ENCODE measurements at regions not wholly inside any gene's neighbourhood (a gene's known extent, or its start where the extent isn't known, plus 50 kb on each side); places are given as distances from the start of the nearest gene placed in this dataset.

GRCh38 chr5:66517351-66517750 lies 78.8 kb upstream of the MAST4 start:
- H3K23ac ChIP-seq (ENCODE audit: insufficient read length, low read depth, low read length): no peak overlapping the region
- no CpG with 5 or more reads among the region's 2 CpGs for WGBS (ENCODE audit: extremely low coverage, insufficient read length, low lambda C conversion rate)

More at GRCh38 chr5:66517351-66517750, 78.8 kb upstream of the MAST4 start:
- peaks cover 21 to 25% of the 10 kb centered on the region in 2 experiments for H3K9me3 Mint-ChIP-seq
- Histone ChIP-seq H4K20me1 (ENCODE audit: control insufficient read depth, insufficient read depth, insufficient read length) (no peaks in the 10 kb centered on the region), H3K4me2 (ENCODE audit: insufficient read depth, insufficient read length, low read length) (no peak overlapping the region), H2BK12ac (ENCODE audit: insufficient read length, low read depth, low read length) (no peak overlapping the region), H2BK20ac (ENCODE audit: low read depth, low read length, poor library complexity, severe bottlenecking) (no peak overlapping the region), H3K4ac (ENCODE audit: low read depth, low read length) (no peak overlapping the region), H3K18ac (ENCODE audit: insufficient read length, low read depth, low read length) (no peak overlapping the region), H4K91ac (ENCODE audit: insufficient read length, low read depth, low read length) (no peak overlapping the region), H3K79me2 (ENCODE audit: insufficient read depth, low read length) (no peaks in the 10 kb centered on the region), H3K56ac (ENCODE audit: insufficient read length, low read depth, low read length) (no peak overlapping the region), H3K9me3 (ENCODE audit: control insufficient read depth, low read depth, low read length) (no peaks in the 10 kb centered on the region), H4K5ac (ENCODE audit: insufficient read length, low read depth, low read length) (no peak overlapping the region), H4K8ac (replicated peaks; ENCODE audit: insufficient read length, low read depth, low read length) (no peak overlapping the region), H3K27me3 (ENCODE audit: insufficient read depth, low read length) (no peaks in the 10 kb centered on the region), H2BK5ac (ENCODE audit: insufficient read length, low read length) (no peak overlapping the region), H3K79me1 (ENCODE audit: insufficient read depth, low read depth, low read length, poor library complexity, severe bottlenecking) (no peaks in the 10 kb centered on the region), H3K4me1 (ENCODE audit: insufficient read depth, low read length) (no peaks in the 10 kb centered on the region), H3K23me2 (ENCODE audit: insufficient read length, low read depth, low read length, poor library complexity, severe bottlenecking) (no peaks in the 10 kb centered on the region), H3K9ac (ENCODE audit: extremely low read depth, insufficient read length, low read length) (no peak overlapping the region), H2BK15ac (ENCODE audit: low read depth, low read length) (no peak overlapping the region), H3K27ac (ENCODE audit: insufficient read length, low read depth, low read length) (no peak overlapping the region), H2AK5ac (ENCODE audit: insufficient read length, low read length) (no peak overlapping the region), H2AFZ (ENCODE audit: low read length) (no peak overlapping the region), H2BK120ac (ENCODE audit: low read depth, low read length, poor library complexity, severe bottlenecking) (no peak overlapping the region), H3K14ac (ENCODE audit: insufficient read depth, low read length) (no peak overlapping the region), H3T11ph (ENCODE audit: low read length) (no peak overlapping the region)
- no peak for TF ChIP-seq CTCF (conservative IDR thresholded peaks at IDR 0.05)
- no peak for DNase-seq
- no peak overlapping the region for H3K27ac Mint-ChIP-seq
- H3K36me3 Mint-ChIP-seq (ENCODE audit: insufficient read depth in 1 of 3, low read depth in 3 of 3): peaks cover 3 to 26% (median 9%) of the 10 kb centered on the region in 3 experiments
- no peak overlapping the region for H3K4me3 Mint-ChIP-seq
- no peaks in the 10 kb centered on the region for H3K27me3 Mint-ChIP-seq (ENCODE audit: low read depth)
- peaks cover 5% of the 10 kb centered on the region in 2 experiments; a peak in 1 of 4 replicates for H3K4me1 Mint-ChIP-seq

Measured in H9 (cell line).